ENCODE measurements at regions not wholly inside any gene's neighbourhood (a gene's known extent, or its start where the extent isn't known, plus 50 kb on each side); places are given as distances from the start of the nearest gene placed in this dataset.
"Not testable (repeated sequence)": the region's sequence is repeated elsewhere in the genome, so short reads cannot be mapped to it uniquely, and the experiment has no call there.

- Histone ChIP-seq H3K36me3 (ENCODE audit: control insufficient read depth, insufficient read depth, low read length) (no peaks in the 10 kb centered on the region), H3K4me1 (ENCODE audit: control insufficient read depth, insufficient read depth, low read length) (no peaks in the 10 kb centered on the region), H3K4me3 (ENCODE audit: low read length) (no peak overlapping the region), H3K27me3 (ENCODE audit: control insufficient read depth, insufficient read depth, low read length) (no peaks in the 10 kb centered on the region), H3K27ac (ENCODE audit: low read length) (no peak overlapping the region), H3K9me3 (ENCODE audit: control insufficient read depth, insufficient read depth, low read length) (no peaks in the 10 kb centered on the region)
- DNase-seq (ENCODE audit: low read depth, low spot score) = no peak
- WGBS (ENCODE audit: insufficient coverage, insufficient read length) = no CpG with 5 or more reads among the region's 2 CpGs
Observed at GRCh38 chr4:133581996-133582619, 433.0 kb downstream of the PCDH10 start.

GRCh38 chr4:133574248-133574647 is 425.2 kb downstream of the PCDH10 start:
- no peak for DNase-seq (ENCODE audit: low read depth, low spot score)
- Histone ChIP-seq H3K4me3 (ENCODE audit: low read length) (no peak overlapping the region), H3K36me3 (ENCODE audit: control insufficient read depth, insufficient read depth, low read length) (no peaks in the 10 kb centered on the region), H3K9me3 (ENCODE audit: control insufficient read depth, insufficient read depth, low read length) (no peaks in the 10 kb centered on the region), H3K27me3 (ENCODE audit: control insufficient read depth, insufficient read depth, low read length) (no peaks in the 10 kb centered on the region), H3K4me1 (ENCODE audit: control insufficient read depth, insufficient read depth, low read length) (no peaks in the 10 kb centered on the region), H3K27ac (ENCODE audit: low read length) (no peak overlapping the region)
- WGBS (ENCODE audit: insufficient coverage, insufficient read length) = no CpG with 5 or more reads among the region's 1 CpG

- H3K27me3 ChIP-seq (ENCODE audit: control insufficient read depth, insufficient read depth, low read length) = no peaks in the 10 kb centered on the region
- DNase-seq (ENCODE audit: low read depth, low spot score) = no peak
- no peaks in the 10 kb centered on the region for H3K4me1 ChIP-seq (ENCODE audit: control insufficient read depth, insufficient read depth, low read length)
- H3K9me3 ChIP-seq (ENCODE audit: control insufficient read depth, insufficient read depth, low read length) = no peaks in the 10 kb centered on the region
- no peak overlapping the region for H3K27ac ChIP-seq (ENCODE audit: low read length)
- H3K36me3 ChIP-seq (ENCODE audit: control insufficient read depth, insufficient read depth, low read length) = no peaks in the 10 kb centered on the region
- no peak overlapping the region for H3K4me3 ChIP-seq (ENCODE audit: low read length)
- no CpG with 5 or more reads among the region's 1 CpG for WGBS (ENCODE audit: insufficient coverage, insufficient read length)
Observed at GRCh38 chr4:133565379-133565778, 416.3 kb downstream of the PCDH10 start.

- H3K36me3 ChIP-seq (ENCODE audit: control insufficient read depth, insufficient read depth, low read length) = no peaks in the 10 kb centered on the region
- no peaks in the 10 kb centered on the region for H3K27me3 ChIP-seq (ENCODE audit: control insufficient read depth, insufficient read depth, low read length)
- H3K27ac ChIP-seq (ENCODE audit: low read length) = no peak overlapping the region
- peaks cover 2% of the 10 kb centered on the region; the same call in 1 of the 2 replicates for H3K4me1 ChIP-seq (ENCODE audit: control insufficient read depth, insufficient read depth, low read length)
- WGBS (ENCODE audit: insufficient coverage, insufficient read length) = no CpG with 5 or more reads among the region's 6 CpGs
- H3K4me3 ChIP-seq (ENCODE audit: low read length) = no peak overlapping the region
- no peak for DNase-seq (ENCODE audit: low read depth, low spot score)
- H3K9me3 ChIP-seq (ENCODE audit: control insufficient read depth, insufficient read depth, low read length) = no peaks in the 10 kb centered on the region
Observed at GRCh38 chr4:133559987-133560386, 410.9 kb downstream of the PCDH10 start.

GRCh38 chr4:133555671-133556070 is 406.6 kb downstream of the PCDH10 start:
- Histone ChIP-seq H3K4me1 (ENCODE audit: control insufficient read depth, insufficient read depth, low read length) (peaks cover 2% of the 10 kb centered on the region), H3K27ac (ENCODE audit: low read length) (no peak overlapping the region), H3K4me3 (ENCODE audit: low read length) (no peak overlapping the region), H3K36me3 (ENCODE audit: control insufficient read depth, insufficient read depth, low read length) (no peaks in the 10 kb centered on the region), H3K9me3 (ENCODE audit: control insufficient read depth, insufficient read depth, low read length) (no peaks in the 10 kb centered on the region), H3K27me3 (ENCODE audit: control insufficient read depth, insufficient read depth, low read length) (no peaks in the 10 kb centered on the region)
- no CpG with 5 or more reads among the region's 1 CpG for WGBS (ENCODE audit: insufficient coverage, insufficient read length)
- DNase-seq (ENCODE audit: low read depth, low spot score) = no peak

GRCh38 chr4:133550436-133550835 is 401.3 kb downstream of the PCDH10 start:
- no peaks in the 10 kb centered on the region for H3K36me3 ChIP-seq (ENCODE audit: control insufficient read depth, insufficient read depth, low read length)
- no peaks in the 10 kb centered on the region; the same call in 1 of the 2 replicates for H3K4me1 ChIP-seq (ENCODE audit: control insufficient read depth, insufficient read depth, low read length)
- H3K4me3 ChIP-seq (ENCODE audit: low read length) = no peak overlapping the region
- no peaks in the 10 kb centered on the region for H3K27me3 ChIP-seq (ENCODE audit: control insufficient read depth, insufficient read depth, low read length)
- no peak overlapping the region for H3K27ac ChIP-seq (ENCODE audit: low read length)
- no peaks in the 10 kb centered on the region for H3K9me3 ChIP-seq (ENCODE audit: control insufficient read depth, insufficient read depth, low read length)
- no peak for DNase-seq (ENCODE audit: low read depth, low spot score)
- no CpG with 5 or more reads among the region's 4 CpGs for WGBS (ENCODE audit: insufficient coverage, insufficient read length)

- Histone ChIP-seq H3K4me3 (ENCODE audit: low read length) (no peak overlapping the region), H3K27me3 (ENCODE audit: control insufficient read depth, insufficient read depth, low read length) (no peaks in the 10 kb centered on the region), H3K27ac (ENCODE audit: low read length) (no peak overlapping the region), H3K9me3 (ENCODE audit: control insufficient read depth, insufficient read depth, low read length) (no peaks in the 10 kb centered on the region), H3K36me3 (ENCODE audit: control insufficient read depth, insufficient read depth, low read length) (no peaks in the 10 kb centered on the region), H3K4me1 (ENCODE audit: control insufficient read depth, insufficient read depth, low read length) (no peaks in the 10 kb centered on the region)
- no CpG with 5 or more reads among the region's 4 CpGs for WGBS (ENCODE audit: insufficient coverage, insufficient read length)
- DNase-seq (ENCODE audit: low read depth, low spot score) = no peak
Observed at GRCh38 chr4:133544097-133544496, 395.0 kb downstream of the PCDH10 start.

- Histone ChIP-seq H3K27me3 (ENCODE audit: control insufficient read depth, insufficient read depth, low read length) (no peaks in the 10 kb centered on the region), H3K4me3 (ENCODE audit: low read length) (no peak overlapping the region), H3K27ac (ENCODE audit: low read length) (no peak overlapping the region), H3K4me1 (ENCODE audit: control insufficient read depth, insufficient read depth, low read length) (no peaks in the 10 kb centered on the region), H3K36me3 (ENCODE audit: control insufficient read depth, insufficient read depth, low read length) (no peaks in the 10 kb centered on the region), H3K9me3 (ENCODE audit: control insufficient read depth, insufficient read depth, low read length) (no peaks in the 10 kb centered on the region)
- WGBS (ENCODE audit: insufficient coverage, insufficient read length) = no CpG with 5 or more reads among the region's 4 CpGs
- no peak for DNase-seq (ENCODE audit: low read depth, low spot score)
Observed at GRCh38 chr4:133537780-133538281, 388.7 kb downstream of the PCDH10 start.

GRCh38 chr4:133534224-133534623 is 385.1 kb downstream of the PCDH10 start:
- no CpG with 5 or more reads among the region's 6 CpGs for whole genome bisulfite sequencing (ENCODE audit: insufficient coverage, insufficient read length)
- not testable (repeated sequence) for H3K4me3 ChIP-seq (ENCODE audit: low read length)

GRCh38 chr4:133524369-133524768 is 375.3 kb downstream of the PCDH10 start:
- no peak overlapping the region for H3K27ac ChIP-seq (ENCODE audit: low read length)
- no CpG with 5 or more reads among the region's 1 CpG for WGBS (ENCODE audit: insufficient coverage, insufficient read length)
- no peaks in the 10 kb centered on the region for H3K4me1 ChIP-seq (ENCODE audit: control insufficient read depth, insufficient read depth, low read length)
- H3K27me3 ChIP-seq (ENCODE audit: control insufficient read depth, insufficient read depth, low read length) = no peaks in the 10 kb centered on the region
- DNase-seq (ENCODE audit: low read depth, low spot score) = no peak
- H3K4me3 ChIP-seq (ENCODE audit: low read length) = no peak overlapping the region
- no peaks in the 10 kb centered on the region for H3K9me3 ChIP-seq (ENCODE audit: control insufficient read depth, insufficient read depth, low read length)
- no peaks in the 10 kb centered on the region for H3K36me3 ChIP-seq (ENCODE audit: control insufficient read depth, insufficient read depth, low read length)

More at GRCh38 chr4:133534224-133534623, 385.1 kb downstream of the PCDH10 start:
- not testable (repeated sequence) for H3K27me3 ChIP-seq (ENCODE audit: control insufficient read depth, insufficient read depth, low read length); H3K27ac ChIP-seq (ENCODE audit: low read length); H3K4me1 ChIP-seq (ENCODE audit: control insufficient read depth, insufficient read depth, low read length); H3K36me3 ChIP-seq (ENCODE audit: control insufficient read depth, insufficient read depth, low read length); DNase-seq (ENCODE audit: low read depth, low spot score); H3K9me3 ChIP-seq (ENCODE audit: control insufficient read depth, insufficient read depth, low read length)

- Histone ChIP-seq H3K27ac (ENCODE audit: low read length) (no peak overlapping the region), H3K4me1 (ENCODE audit: control insufficient read depth, insufficient read depth, low read length) (no peaks in the 10 kb centered on the region)
- DNase-seq (ENCODE audit: low read depth, low spot score) = no peak
Observed at GRCh38 chr4:133513901-133514300, 364.8 kb downstream of the PCDH10 start.

More at GRCh38 chr4:133513901-133514300, 364.8 kb downstream of the PCDH10 start:
- H3K27me3 ChIP-seq (ENCODE audit: control insufficient read depth, insufficient read depth, low read length) = no peaks in the 10 kb centered on the region
- no peak overlapping the region for H3K4me3 ChIP-seq (ENCODE audit: low read length)
- H3K36me3 ChIP-seq (ENCODE audit: control insufficient read depth, insufficient read depth, low read length) = no peaks in the 10 kb centered on the region
- no peaks in the 10 kb centered on the region for H3K9me3 ChIP-seq (ENCODE audit: control insufficient read depth, insufficient read depth, low read length)
